OCI-LY7 (cell line): ENCODE measurements at regions not wholly inside any gene's neighbourhood (a gene's known extent, or its start where the extent isn't known, plus 50 kb on each side); places are given as distances from the start of the nearest gene placed in this dataset.

Source experiments
- CTCF ChIP-seq: fragments of 200-600 bp; sonication (generic); conservative IDR thresholded peaks from 2 replicates; pipeline ENCODE4 v1.5.1; 2014; ENCODE audit warnings: mild to moderate bottlenecking, antibody characterized with exemption, low read length, moderate library complexity, mixed read lengths
- EZH2phosphoT487 ChIP-seq: fragments of 200-600 bp; sonication (generic); IDR thresholded peaks from 2 replicates; pipeline ENCODE4 v1.6.1; 2018; ENCODE audit warnings: low read depth, borderline replicate concordance, mild to moderate bottlenecking, mixed run types, antibody characterized with exemption, low read length, moderate library complexity, mixed read lengths

- no peak for TF ChIP-seq EZH2phosphoT487
- no peak for TF ChIP-seq CTCF
These were observed 99.3 kb downstream of the NUDT12 start for GRCh38 chr5:103463261-103463660.
